GM12892 (cell line): ENCODE measurements at regions not wholly inside any gene's neighbourhood (a gene's known extent, or its start where the extent isn't known, plus 50 kb on each side); places are given as distances from the start of the nearest gene placed in this dataset.

Experiments
- POLR2A ChIP-seq: IDR thresholded peaks from 2 replicates; pipeline ENCODE4 v1.6.1; 2011; ENCODE audit warnings: low read depth, low read length, control low read depth
- POLR2AphosphoS5 ChIP-seq: IDR thresholded peaks from 2 replicates; pipeline ENCODE4 v1.6.1; 2011; ENCODE audit warnings: low read depth, low read length, control low read depth

DNA sequence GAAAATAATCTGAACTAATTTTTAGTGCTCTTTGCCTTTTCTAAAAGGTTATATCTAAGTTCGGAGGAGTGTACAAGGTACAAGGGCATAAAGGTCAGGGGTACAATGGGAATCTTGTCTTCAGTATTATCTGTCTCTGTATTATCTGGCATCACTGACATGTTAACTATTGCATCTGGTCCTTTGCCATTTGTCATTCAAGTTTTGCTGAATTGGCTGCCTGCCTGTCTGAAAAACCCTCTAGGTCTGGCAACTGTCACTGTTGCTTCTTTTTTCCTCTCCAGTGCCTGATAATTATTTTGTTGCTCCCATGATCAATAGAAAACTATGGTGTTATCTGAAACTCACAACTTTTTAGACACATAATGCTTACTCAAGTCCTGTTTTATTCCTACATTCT is 112.5 kb upstream of the STK26 start:
- TF ChIP-seq POLR2A (no peak), POLR2AphosphoS5 (no peak)
